ENCODE measurements at regions not wholly inside any gene's neighbourhood (a gene's known extent, or its start where the extent isn't known, plus 50 kb on each side); places are given as distances from the start of the nearest gene placed in this dataset.

DNA sequence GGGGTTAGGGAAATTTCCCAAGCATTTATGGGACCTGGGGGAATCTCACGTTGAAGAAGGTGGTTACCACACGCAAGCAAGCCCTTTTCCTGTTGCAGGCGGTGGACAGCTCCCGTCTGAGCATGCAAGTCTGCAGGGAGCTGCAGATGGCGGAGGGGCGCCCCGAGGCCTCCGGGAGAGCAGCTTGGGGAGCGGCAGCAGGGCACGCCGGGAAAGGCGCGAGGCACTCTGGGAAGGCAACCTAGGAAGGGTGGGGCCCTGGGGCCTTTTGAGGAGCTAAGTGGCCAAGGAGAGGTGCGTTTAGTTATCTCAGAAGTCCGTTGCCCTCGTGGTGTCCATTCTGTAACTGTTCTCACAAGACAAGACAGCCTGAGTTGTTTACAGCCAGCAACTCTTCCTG, 57.0 kb upstream of the SLC25A4 start:
- H3K4me1 ChIP-seq (ENCODE audit: insufficient read depth): no peaks in the 10 kb centered on the region
- peak; percentile 24 for DNase-seq
- 0 out of 2 replicates have a peak overlapping the region, but pooled peaks have one; percentile 30 for H3K4me3 ChIP-seq
- H3K4me2 ChIP-seq (ENCODE audit: unreplicated experiment): no peak overlapping the region
- H3K79me2 ChIP-seq (ENCODE audit: insufficient read depth): no peaks in the 10 kb centered on the region
- H3K27ac ChIP-seq: no peak overlapping the region
- H3K9me3 ChIP-seq (ENCODE audit: low read depth): no peaks in the 10 kb centered on the region
- TF ChIP-seq EZH2phosphoT487 (IDR thresholded peaks at IDR 0.05; ENCODE audit: insufficient read depth, low read depth) (no peak), EZH2 (IDR thresholded peaks at IDR 0.05; ENCODE audit: insufficient read depth, poor library complexity, severe bottlenecking) (no peak)
- no peaks in the 10 kb centered on the region for H4K20me1 ChIP-seq (ENCODE audit: insufficient read depth)
- peak overlapping the region; percentile 70 for H2AFZ ChIP-seq
- H3F3A ChIP-seq (ENCODE audit: insufficient read depth): no peaks in the 10 kb centered on the region
- in situ Hi-C loops (cut with MboI): no loop called here
- H3K36me3 ChIP-seq (ENCODE audit: low read depth): no peaks in the 10 kb centered on the region
- no peaks in the 10 kb centered on the region for H3K9me2 ChIP-seq (ENCODE audit: insufficient read depth)
- H3K9ac ChIP-seq: no peak overlapping the region
- 19 to 20% methylated on average over 16 of the region's 16 CpGs for WGBS, 2 experiments (ENCODE audit: low coverage in 1 of 2, low lambda C conversion rate in 2 of 2, missing lambda C conversion rate in 2 of 2)
- 0 out of 2 replicates have a peak, but pooled peaks cover 17% of the 10 kb centered on the region for H3K27me3 ChIP-seq (replicated peaks; ENCODE audit: insufficient read depth)

DNA sequence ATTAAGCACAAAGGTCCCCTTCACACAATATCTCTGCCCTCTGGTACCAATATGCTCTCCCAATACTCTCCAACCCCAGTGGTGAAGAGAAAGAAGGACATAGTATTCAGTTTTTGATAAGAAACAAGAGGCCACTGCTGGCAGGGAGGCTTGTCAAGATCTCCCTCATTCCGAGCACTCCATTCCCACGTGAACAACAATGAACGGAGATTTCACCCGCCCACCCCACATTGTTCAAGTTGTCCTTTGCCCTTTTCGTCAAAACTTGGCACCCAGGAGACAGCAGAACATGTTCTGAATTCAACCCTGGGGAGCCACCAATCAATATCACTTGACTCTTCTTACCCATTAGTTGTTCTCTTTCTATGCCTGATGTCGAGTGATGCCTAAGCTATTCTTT, 54.2 kb upstream of the SLC25A4 start:
- no peak overlapping the region for H3K4me3 ChIP-seq
- WGBS, 2 experiments (ENCODE audit: low coverage in 1 of 2, low lambda C conversion rate in 2 of 2, missing lambda C conversion rate in 2 of 2): 50 to 63% methylated on average over 6 of the region's 6 CpGs
- H3K9me3 ChIP-seq (ENCODE audit: low read depth): no peaks in the 10 kb centered on the region

DNA sequence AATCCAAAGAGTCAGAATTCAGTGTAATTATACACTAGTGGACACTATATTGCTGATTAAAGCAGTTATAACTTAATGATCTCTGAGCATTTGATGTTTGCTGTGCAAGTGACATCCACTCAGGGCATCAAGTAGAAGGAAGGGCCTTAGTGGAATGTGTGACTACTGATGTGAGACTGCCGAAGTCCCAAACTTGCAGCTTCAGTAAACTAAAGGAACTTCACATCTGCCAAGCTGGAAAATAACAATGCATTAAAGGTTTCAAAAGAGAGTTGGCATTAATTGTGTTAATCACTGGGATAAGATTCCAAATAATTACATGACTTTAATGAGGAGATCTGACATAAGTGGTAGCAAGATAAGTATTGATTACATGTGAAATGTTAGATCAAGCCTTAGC, 52.5 kb upstream of the SLC25A4 start:
- H3K4me1 ChIP-seq (ENCODE audit: insufficient read depth): no peaks in the 10 kb centered on the region
- H3K9ac ChIP-seq: no peak overlapping the region
- DNase-seq: no peak
- H3K27ac ChIP-seq: no peak overlapping the region
- H3K9me2 ChIP-seq (ENCODE audit: insufficient read depth): no peaks in the 10 kb centered on the region
- no peak overlapping the region for H3K4me3 ChIP-seq
- in situ Hi-C loops (cut with MboI): no loop called here
- H3K79me2 ChIP-seq (ENCODE audit: insufficient read depth): no peaks in the 10 kb centered on the region
- WGBS, 2 experiments (ENCODE audit: low coverage in 1 of 2, low lambda C conversion rate in 2 of 2, missing lambda C conversion rate in 2 of 2): 12 to 13% methylated on average over 1 of the region's 1 CpG
- H4K20me1 ChIP-seq (ENCODE audit: insufficient read depth): no peaks in the 10 kb centered on the region
- H2AFZ ChIP-seq: no peak overlapping the region
- 0 out of 2 replicates have a peak, but pooled peaks cover 13% of the 10 kb centered on the region for H3K27me3 ChIP-seq (replicated peaks; ENCODE audit: insufficient read depth)
- no peaks in the 10 kb centered on the region for H3K36me3 ChIP-seq (ENCODE audit: low read depth)
- H3F3A ChIP-seq (ENCODE audit: insufficient read depth): no peaks in the 10 kb centered on the region
- TF ChIP-seq EZH2phosphoT487 (IDR thresholded peaks at IDR 0.05; ENCODE audit: insufficient read depth, low read depth): no peak
- TF ChIP-seq EZH2 (IDR thresholded peaks at IDR 0.05; ENCODE audit: insufficient read depth, poor library complexity, severe bottlenecking): no peak
- H3K4me2 ChIP-seq (ENCODE audit: unreplicated experiment): no peak overlapping the region
- no peaks in the 10 kb centered on the region for H3K9me3 ChIP-seq (ENCODE audit: low read depth)

More for the DNA sequence above, 54.2 kb upstream of the SLC25A4 start:
- no peaks in the 10 kb centered on the region for H3K4me1 ChIP-seq (ENCODE audit: insufficient read depth)
- TF ChIP-seq EZH2phosphoT487 (IDR thresholded peaks at IDR 0.05; ENCODE audit: insufficient read depth, low read depth) (no peak), EZH2 (IDR thresholded peaks at IDR 0.05; ENCODE audit: insufficient read depth, poor library complexity, severe bottlenecking) (no peak)
- H3K27me3 ChIP-seq (replicated peaks; ENCODE audit: insufficient read depth): 0 out of 2 replicates have a peak, but pooled peaks cover 14% of the 10 kb centered on the region
- no peaks in the 10 kb centered on the region for H3F3A ChIP-seq (ENCODE audit: insufficient read depth)
- H3K36me3 ChIP-seq (ENCODE audit: low read depth): no peaks in the 10 kb centered on the region
- H2AFZ ChIP-seq: no peak overlapping the region
- no peak overlapping the region for H3K9ac ChIP-seq
- H3K27ac ChIP-seq: no peak overlapping the region
- H3K79me2 ChIP-seq (ENCODE audit: insufficient read depth): no peaks in the 10 kb centered on the region
- DNase-seq: no peak
- no peaks in the 10 kb centered on the region for H3K9me2 ChIP-seq (ENCODE audit: insufficient read depth)
- H3K4me2 ChIP-seq (ENCODE audit: unreplicated experiment): no peak overlapping the region
- in situ Hi-C loops (cut with MboI): no loop called here
- H4K20me1 ChIP-seq (ENCODE audit: insufficient read depth): no peaks in the 10 kb centered on the region

DNA sequence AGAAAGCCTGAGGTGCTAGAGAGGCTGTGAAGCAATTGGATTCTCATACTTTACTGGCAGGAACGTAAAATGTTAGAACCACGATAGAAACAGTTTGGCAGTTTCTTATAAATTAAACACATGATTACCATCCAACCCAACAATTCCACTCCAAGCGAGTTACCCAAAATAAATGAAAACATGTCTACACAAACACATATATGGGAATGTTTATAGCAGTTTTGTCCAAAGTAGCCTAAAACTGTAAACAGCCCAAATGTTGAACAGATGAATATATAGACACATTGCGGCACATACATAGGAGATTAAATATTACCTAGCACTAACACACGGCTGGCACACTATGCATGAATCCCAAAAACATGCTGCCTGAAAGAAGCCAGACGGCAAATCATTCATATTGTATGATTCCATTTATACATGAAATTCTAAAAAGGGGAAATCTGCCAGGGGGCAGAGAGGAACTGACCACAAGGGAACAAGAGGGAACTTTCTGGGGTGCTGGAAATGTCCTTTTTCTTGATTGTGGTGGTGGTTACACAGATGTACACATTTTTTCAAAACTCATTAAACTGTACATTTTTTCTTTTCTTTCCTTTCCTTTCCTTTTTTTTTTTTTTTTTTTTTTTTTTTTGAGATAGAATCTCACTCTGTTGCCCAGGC, 50.4 kb upstream of the SLC25A4 start:
- H3F3A ChIP-seq (ENCODE audit: insufficient read depth): no peaks in the 10 kb centered on the region
- in situ Hi-C loops (cut with MboI): no loop called here
- WGBS, 2 experiments (ENCODE audit: low coverage in 1 of 2, low lambda C conversion rate in 2 of 2, missing lambda C conversion rate in 2 of 2): 57 to 65% methylated on average over 6 of the region's 6 CpGs

More for the DNA sequence above, 50.4 kb upstream of the SLC25A4 start:
- Histone ChIP-seq H3K36me3 (ENCODE audit: low read depth) (no peaks in the 10 kb centered on the region), H3K4me2 (ENCODE audit: unreplicated experiment) (no peak overlapping the region), H2AFZ (no peak overlapping the region), H3K27me3 (replicated peaks; ENCODE audit: insufficient read depth) (0 out of 2 replicates have a peak, but pooled peaks cover 13% of the 10 kb centered on the region), H4K20me1 (ENCODE audit: insufficient read depth) (no peaks in the 10 kb centered on the region), H3K4me3 (no peak overlapping the region), H3K9me3 (ENCODE audit: low read depth) (no peaks in the 10 kb centered on the region), H3K9ac (no peak overlapping the region), H3K79me2 (ENCODE audit: insufficient read depth) (no peaks in the 10 kb centered on the region), H3K9me2 (ENCODE audit: insufficient read depth) (no peaks in the 10 kb centered on the region), H3K4me1 (ENCODE audit: insufficient read depth) (no peaks in the 10 kb centered on the region), H3K27ac (no peak overlapping the region)
- DNase-seq: no peak
- TF ChIP-seq EZH2 (IDR thresholded peaks at IDR 0.05; ENCODE audit: insufficient read depth, poor library complexity, severe bottlenecking) (no peak), EZH2phosphoT487 (IDR thresholded peaks at IDR 0.05; ENCODE audit: insufficient read depth, low read depth) (no peak)

Measured in GM23248 (cell line).